Glomerular visceral epithelial cell (primary cell): ENCODE measurements at regions not wholly inside any gene's neighbourhood (a gene's known extent, or its start where the extent isn't known, plus 50 kb on each side); places are given as distances from the start of the nearest gene placed in this dataset.
"Not testable (repeated sequence)": the region's sequence is repeated elsewhere in the genome, so short reads cannot be mapped to it uniquely, and the experiment has no call there.

Experiments used
- DNase-seq: peaks from one replicate; pipeline ENCODE4 v3.0.0-alpha.2; 2016; ENCODE audit errors: extremely low spot score

- DNase-seq: no peak
These were observed 367.3 kb downstream of the UTRN start for GRCh38 chr6:144652292-144652891.

GRCh38 chr6:144653885-144654505, 368.9 kb downstream of the UTRN start:
- DNase-seq: no peak

GRCh38 chr6:144654506-144654905, 369.4 kb downstream of the UTRN start:
- no peak for DNase-seq

GRCh38 chr6:144655376-144655775, 370.2 kb downstream of the UTRN start:
- DNase-seq: no peak

- peak; percentile 45 for DNase-seq
These were observed 372.6 kb downstream of the UTRN start for GRCh38 chr6:144657691-144658090.

- DNase-seq: peak; percentile 67
These were observed 374.4 kb downstream of the UTRN start for GRCh38 chr6:144659202-144660182.

- no peak for DNase-seq
These were observed 375.5 kb downstream of the UTRN start for GRCh38 chr6:144660561-144661115.

GRCh38 chr6:144661116-144661806, 376.1 kb downstream of the UTRN start:
- peak; percentile 72 for DNase-seq

- DNase-seq: peak; percentile 20
These were observed 377.8 kb downstream of the UTRN start for GRCh38 chr6:144662812-144663365.

GRCh38 chr6:144664281-144664680, 379.1 kb downstream of the UTRN start:
- DNase-seq: no peak

- DNase-seq: no peak
These were observed 379.8 kb downstream of the UTRN start for GRCh38 chr6:144664947-144665346.

- no peak for DNase-seq
These were observed 380.9 kb downstream of the UTRN start for GRCh38 chr6:144665932-144666450.

GRCh38 chr6:144666781-144667180, 381.6 kb downstream of the UTRN start:
- DNase-seq: no peak

GRCh38 chr6:144667532-144668503, 382.7 kb downstream of the UTRN start:
- no peak for DNase-seq

GRCh38 chr6:144670259-144670658, 385.1 kb downstream of the UTRN start:
- DNase-seq: not testable (repeated sequence)

- DNase-seq: no peak
These were observed 388.7 kb downstream of the UTRN start for GRCh38 chr6:144673807-144674206.

- DNase-seq: peak; percentile 96
These were observed 390.2 kb downstream of the UTRN start for GRCh38 chr6:144675231-144675861.

- not testable (repeated sequence) for DNase-seq
These were observed 391.2 kb downstream of the UTRN start for GRCh38 chr6:144676310-144676709.

- DNase-seq: not testable (repeated sequence)
These were observed 392.1 kb downstream of the UTRN start for GRCh38 chr6:144677263-144677662.
